ENCODE measurements at regions not wholly inside any gene's neighbourhood (a gene's known extent, or its start where the extent isn't known, plus 50 kb on each side); places are given as distances from the start of the nearest gene placed in this dataset.

GRCh38 chr2:235230821-235231601 lies 262.8 kb upstream of the AGAP1 start:
- H3K27ac Mint-ChIP-seq = no peak overlapping the region
- H3K9me3 Mint-ChIP-seq (ENCODE audit: low read depth) = no peaks in the 10 kb centered on the region
- no peak overlapping the region for H3K4me3 Mint-ChIP-seq
- no peaks in the 10 kb centered on the region for H3K36me3 Mint-ChIP-seq
- H3K27me3 Mint-ChIP-seq = peaks cover 17% of the 10 kb centered on the region
- H3K4me1 Mint-ChIP-seq (ENCODE audit: low read depth) = no peaks in the 10 kb centered on the region

- no peak overlapping the region for H3K4me3 Mint-ChIP-seq
- no peaks in the 10 kb centered on the region for H3K9me3 Mint-ChIP-seq (ENCODE audit: low read depth)
- no peaks in the 10 kb centered on the region for H3K4me1 Mint-ChIP-seq (ENCODE audit: low read depth)
- H3K27me3 Mint-ChIP-seq = peaks cover 16% of the 10 kb centered on the region
- H3K36me3 Mint-ChIP-seq = no peaks in the 10 kb centered on the region
- H3K27ac Mint-ChIP-seq = no peak overlapping the region
These were observed 261.1 kb upstream of the AGAP1 start for GRCh38 chr2:235232449-235233433.

GRCh38 chr2:235234736-235235135 lies 259.1 kb upstream of the AGAP1 start:
- H3K27ac Mint-ChIP-seq = no peak overlapping the region
- no peak overlapping the region for H3K4me3 Mint-ChIP-seq
- H3K9me3 Mint-ChIP-seq (ENCODE audit: low read depth) = no peaks in the 10 kb centered on the region
- no peaks in the 10 kb centered on the region for H3K36me3 Mint-ChIP-seq
- H3K27me3 Mint-ChIP-seq = peaks cover 10% of the 10 kb centered on the region
- no peaks in the 10 kb centered on the region for H3K4me1 Mint-ChIP-seq (ENCODE audit: low read depth)

- Mint-ChIP-seq H3K4me1 (ENCODE audit: low read depth) (no peaks in the 10 kb centered on the region), H3K27me3 (peaks cover 7% of the 10 kb centered on the region), H3K27ac (no peak overlapping the region), H3K36me3 (no peaks in the 10 kb centered on the region), H3K9me3 (ENCODE audit: low read depth) (no peaks in the 10 kb centered on the region), H3K4me3 (no peak overlapping the region)
These were observed 257.7 kb upstream of the AGAP1 start for GRCh38 chr2:235235977-235236767.

- no peaks in the 10 kb centered on the region for H3K36me3 Mint-ChIP-seq
- H3K27me3 Mint-ChIP-seq = peaks cover 7% of the 10 kb centered on the region
- H3K27ac Mint-ChIP-seq = no peak overlapping the region
- no peaks in the 10 kb centered on the region for H3K4me1 Mint-ChIP-seq (ENCODE audit: low read depth)
- H3K9me3 Mint-ChIP-seq (ENCODE audit: low read depth) = no peaks in the 10 kb centered on the region
- no peak overlapping the region for H3K4me3 Mint-ChIP-seq
These were observed 255.3 kb upstream of the AGAP1 start for GRCh38 chr2:235238537-235238936.

GRCh38 chr2:235240574-235240973 lies 253.3 kb upstream of the AGAP1 start:
- Mint-ChIP-seq H3K36me3 (no peaks in the 10 kb centered on the region), H3K27ac (no peak overlapping the region), H3K9me3 (ENCODE audit: low read depth) (no peaks in the 10 kb centered on the region), H3K4me3 (no peak overlapping the region), H3K27me3 (peaks cover 6% of the 10 kb centered on the region), H3K4me1 (ENCODE audit: low read depth) (no peaks in the 10 kb centered on the region)

- no peak overlapping the region for H3K4me3 Mint-ChIP-seq
- no peak overlapping the region for H3K27ac Mint-ChIP-seq
- peaks cover 15% of the 10 kb centered on the region for H3K27me3 Mint-ChIP-seq
- no peaks in the 10 kb centered on the region for H3K36me3 Mint-ChIP-seq
- H3K4me1 Mint-ChIP-seq (ENCODE audit: low read depth) = no peaks in the 10 kb centered on the region
- H3K9me3 Mint-ChIP-seq (ENCODE audit: low read depth) = no peaks in the 10 kb centered on the region
These were observed 249.3 kb upstream of the AGAP1 start for GRCh38 chr2:235244255-235245220.

GRCh38 chr2:235247001-235247400 lies 246.8 kb upstream of the AGAP1 start:
- Mint-ChIP-seq H3K4me3 (no peak overlapping the region), H3K4me1 (ENCODE audit: low read depth) (no peaks in the 10 kb centered on the region), H3K9me3 (ENCODE audit: low read depth) (no peaks in the 10 kb centered on the region), H3K36me3 (no peaks in the 10 kb centered on the region), H3K27ac (no peak overlapping the region), H3K27me3 (peaks cover 19% of the 10 kb centered on the region)

- Mint-ChIP-seq H3K27ac (no peak overlapping the region), H3K9me3 (ENCODE audit: low read depth) (no peaks in the 10 kb centered on the region), H3K27me3 (peaks cover 25% of the 10 kb centered on the region), H3K4me1 (ENCODE audit: low read depth) (no peaks in the 10 kb centered on the region), H3K4me3 (no peak overlapping the region), H3K36me3 (no peaks in the 10 kb centered on the region)
These were observed 238.2 kb upstream of the AGAP1 start for GRCh38 chr2:235255693-235256092.

GRCh38 chr2:235257590-235257989 lies 236.3 kb upstream of the AGAP1 start:
- Mint-ChIP-seq H3K27ac (no peak overlapping the region), H3K4me3 (no peak overlapping the region), H3K27me3 (peaks cover 27% of the 10 kb centered on the region), H3K9me3 (ENCODE audit: low read depth) (no peaks in the 10 kb centered on the region), H3K4me1 (ENCODE audit: low read depth) (no peaks in the 10 kb centered on the region), H3K36me3 (no peaks in the 10 kb centered on the region)

- H3K4me3 Mint-ChIP-seq = no peak overlapping the region
- H3K27ac Mint-ChIP-seq = no peak overlapping the region
- H3K9me3 Mint-ChIP-seq (ENCODE audit: low read depth) = no peaks in the 10 kb centered on the region
- peaks cover 29% of the 10 kb centered on the region for H3K27me3 Mint-ChIP-seq
- no peaks in the 10 kb centered on the region for H3K36me3 Mint-ChIP-seq
- no peaks in the 10 kb centered on the region for H3K4me1 Mint-ChIP-seq (ENCODE audit: low read depth)
These were observed 231.1 kb upstream of the AGAP1 start for GRCh38 chr2:235262750-235263149.

- Mint-ChIP-seq H3K27ac (no peak overlapping the region), H3K4me1 (ENCODE audit: low read depth) (no peaks in the 10 kb centered on the region), H3K9me3 (ENCODE audit: low read depth) (no peaks in the 10 kb centered on the region), H3K4me3 (no peak overlapping the region), H3K36me3 (no peaks in the 10 kb centered on the region), H3K27me3 (peaks cover 36% of the 10 kb centered on the region)
These were observed 230.4 kb upstream of the AGAP1 start for GRCh38 chr2:235263205-235264120.

GRCh38 chr2:235264121-235264493 lies 229.7 kb upstream of the AGAP1 start:
- no peak overlapping the region for H3K4me3 Mint-ChIP-seq
- H3K27me3 Mint-ChIP-seq = peaks cover 38% of the 10 kb centered on the region
- no peaks in the 10 kb centered on the region for H3K36me3 Mint-ChIP-seq
- no peaks in the 10 kb centered on the region for H3K4me1 Mint-ChIP-seq (ENCODE audit: low read depth)
- no peaks in the 10 kb centered on the region for H3K9me3 Mint-ChIP-seq (ENCODE audit: low read depth)
- H3K27ac Mint-ChIP-seq = no peak overlapping the region
